GM19463 (cell line): ENCODE measurements at regions not wholly inside any gene's neighbourhood (a gene's known extent, or its start where the extent isn't known, plus 50 kb on each side); places are given as distances from the start of the nearest gene placed in this dataset.

Source experiments
- ATAC-seq: cut with Tn5 transposase; IDR thresholded peaks from one replicate; pipeline ENCODE4 v1.9.1; 2021; ENCODE audit warnings: mild to moderate bottlenecking, moderate library complexity; ENCODE audit not compliant: unreplicated experiment

- no peak for ATAC-seq
Measured at GRCh38 chr20:57835588-57836455, 126.0 kb upstream of the PMEPA1 start.

GRCh38 chr20:57835074-57835452 lies 125.2 kb upstream of the PMEPA1 start:
- no peak for ATAC-seq

- no peak for ATAC-seq
Measured at GRCh38 chr20:57834306-57835073, 124.7 kb upstream of the PMEPA1 start.

GRCh38 chr20:57831993-57832585 lies 122.3 kb upstream of the PMEPA1 start:
- ATAC-seq = no peak

GRCh38 chr20:57831326-57831992 lies 121.6 kb upstream of the PMEPA1 start:
- no peak for ATAC-seq

- no peak for ATAC-seq
Measured at GRCh38 chr20:57830515-57830895, 120.7 kb upstream of the PMEPA1 start.

- ATAC-seq = no peak
Measured at GRCh38 chr20:57829805-57830514, 120.1 kb upstream of the PMEPA1 start.

- ATAC-seq = no peak
Measured at GRCh38 chr20:57829336-57829735, 119.5 kb upstream of the PMEPA1 start.

- no peak for ATAC-seq
Measured at GRCh38 chr20:57828696-57829095, 118.9 kb upstream of the PMEPA1 start.

GRCh38 chr20:57826666-57827287 lies 117.0 kb upstream of the PMEPA1 start:
- no peak for ATAC-seq

- no peak for ATAC-seq
Measured at GRCh38 chr20:57824909-57825308, 115.1 kb upstream of the PMEPA1 start.

- no peak for ATAC-seq
Measured at GRCh38 chr20:57821935-57822334, 112.1 kb upstream of the PMEPA1 start.

GRCh38 chr20:57819691-57820380 lies 110.0 kb upstream of the PMEPA1 start:
- ATAC-seq = no peak

- no peak for ATAC-seq
Measured at GRCh38 chr20:57819291-57819690, 109.5 kb upstream of the PMEPA1 start.

- ATAC-seq = no peak
Measured at GRCh38 chr20:57818418-57819181, 108.8 kb upstream of the PMEPA1 start.

- no peak for ATAC-seq
Measured at GRCh38 chr20:57815405-57815804, 105.6 kb upstream of the PMEPA1 start.

- ATAC-seq = no peak
Measured at GRCh38 chr20:57814529-57814928, 104.7 kb upstream of the PMEPA1 start.

GRCh38 chr20:57813509-57814269 lies 103.9 kb upstream of the PMEPA1 start:
- no peak for ATAC-seq
